Embryonic facial prominence (tissue), 1 donor: ENCODE measurements at regions not wholly inside any gene's neighbourhood (a gene's known extent, or its start where the extent isn't known, plus 50 kb on each side); places are given as distances from the start of the nearest gene placed in this dataset.

Source experiments
- DNase-seq: peaks from one replicate; pipeline ENCODE4 v3.0.0-alpha.2; 2016; ENCODE audit errors: extremely low spot score

DNA sequence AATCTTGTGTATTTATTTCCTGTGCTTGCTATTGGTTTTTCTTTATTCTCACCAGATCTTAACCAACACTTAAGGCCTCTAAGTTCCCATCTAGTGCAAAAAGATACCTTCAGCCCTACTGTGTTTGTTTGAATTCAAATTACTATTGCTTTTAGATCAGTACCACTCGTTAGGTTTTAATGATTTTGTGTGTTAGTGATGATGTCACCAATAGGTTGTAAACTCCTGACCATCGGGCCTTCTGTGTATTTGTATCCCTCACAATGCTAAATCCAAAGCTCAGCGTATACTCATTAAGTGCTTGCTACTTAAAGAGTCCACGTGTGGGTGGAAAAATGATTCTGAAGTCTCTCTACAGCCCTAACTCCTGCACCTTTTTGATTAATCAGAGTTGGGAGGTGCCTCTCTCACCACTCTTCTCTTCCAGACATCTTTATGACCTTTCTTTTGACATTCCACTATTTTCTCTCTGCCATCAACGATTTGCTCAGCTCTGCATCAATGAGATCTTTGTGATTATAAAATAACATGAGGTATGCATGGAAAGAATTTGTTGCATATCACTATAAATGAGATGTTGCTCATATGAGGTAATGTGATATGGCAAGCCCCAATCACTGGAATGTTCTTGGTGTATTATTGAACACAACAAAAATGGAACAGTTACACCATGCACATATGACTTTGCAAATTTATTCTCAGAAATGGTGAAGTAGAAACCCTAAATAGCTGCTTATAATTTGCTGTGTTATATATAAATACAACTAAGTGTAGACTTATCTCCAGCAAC lies 55.1 kb upstream of the LAMA2 start:
- no peak for DNase-seq

DNA sequence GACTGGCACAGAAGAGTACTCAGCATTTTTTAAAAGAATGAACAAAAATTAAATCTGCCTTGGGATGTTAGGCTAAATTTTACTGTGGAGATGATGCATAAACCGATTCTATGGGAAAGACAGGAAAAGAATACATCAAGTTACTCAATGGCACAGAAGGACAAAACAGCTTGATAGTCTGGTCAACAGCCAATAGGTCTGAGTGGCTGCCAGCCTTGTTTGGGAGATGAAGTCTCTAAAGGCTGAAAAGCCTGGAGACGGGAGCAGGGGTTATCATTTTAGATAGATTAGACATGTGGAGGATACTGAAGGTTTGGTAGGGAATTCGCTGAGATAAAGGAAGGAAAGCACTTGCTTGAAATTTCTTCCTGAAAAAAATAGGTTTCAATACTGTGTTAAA lies 56.3 kb upstream of the LAMA2 start:
- no peak for DNase-seq

DNA sequence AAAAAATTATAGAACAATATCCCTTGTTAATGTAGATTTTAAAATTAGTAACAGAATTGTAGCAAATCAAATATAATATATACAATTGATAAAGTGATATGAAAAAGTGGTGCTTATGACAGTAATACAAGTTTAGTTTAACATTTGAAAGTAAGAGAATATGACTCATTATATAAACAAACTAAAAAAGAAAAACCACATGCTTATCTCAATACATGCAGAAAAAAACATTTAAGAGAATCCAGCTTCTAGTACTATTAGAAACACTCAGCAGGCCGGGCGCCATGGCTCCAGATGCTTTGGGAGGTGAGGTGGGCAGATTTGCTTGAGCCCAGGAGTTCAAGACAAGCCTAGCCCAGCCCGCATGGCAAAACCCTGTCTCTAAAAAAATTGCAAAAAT lies 60.7 kb upstream of the LAMA2 start:
- no peak for DNase-seq

DNA sequence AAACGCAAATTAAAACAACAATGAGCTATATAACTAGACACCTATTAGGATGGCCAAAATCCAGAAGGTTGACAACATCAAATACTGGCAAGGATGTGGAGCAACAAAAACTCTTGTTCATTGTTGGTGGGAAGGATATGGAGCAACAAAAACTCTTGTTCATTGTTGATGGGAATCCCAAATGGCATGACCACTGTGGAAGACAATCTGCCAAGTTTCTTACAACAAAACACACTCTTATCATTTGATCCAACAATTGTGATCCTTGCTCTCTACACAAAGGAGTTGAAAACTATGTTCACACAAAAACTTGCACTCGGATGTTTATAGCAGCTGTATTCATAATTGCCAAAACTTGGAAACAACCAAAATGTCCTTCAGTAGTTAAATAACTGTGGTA lies 61.8 kb upstream of the LAMA2 start:
- no peak for DNase-seq

DNA sequence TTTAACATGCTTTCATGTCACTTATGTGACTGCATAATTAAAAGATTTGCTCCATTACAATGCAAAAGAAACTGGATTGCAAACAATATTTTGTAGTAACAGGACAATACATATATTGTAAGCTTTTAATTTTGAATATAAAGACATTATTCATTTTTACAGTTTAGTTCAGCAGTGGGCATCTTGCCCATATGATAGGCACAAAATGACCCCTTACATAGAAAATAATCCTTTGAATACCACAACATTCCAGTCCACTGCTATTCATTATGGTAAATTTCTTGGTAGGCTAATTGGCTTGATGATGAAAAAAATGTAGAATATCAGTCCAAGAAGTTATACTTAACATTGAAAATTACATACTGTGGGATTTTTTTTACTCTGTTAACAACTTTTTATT lies 74.1 kb upstream of the LAMA2 start:
- DNase-seq = no peak

DNA sequence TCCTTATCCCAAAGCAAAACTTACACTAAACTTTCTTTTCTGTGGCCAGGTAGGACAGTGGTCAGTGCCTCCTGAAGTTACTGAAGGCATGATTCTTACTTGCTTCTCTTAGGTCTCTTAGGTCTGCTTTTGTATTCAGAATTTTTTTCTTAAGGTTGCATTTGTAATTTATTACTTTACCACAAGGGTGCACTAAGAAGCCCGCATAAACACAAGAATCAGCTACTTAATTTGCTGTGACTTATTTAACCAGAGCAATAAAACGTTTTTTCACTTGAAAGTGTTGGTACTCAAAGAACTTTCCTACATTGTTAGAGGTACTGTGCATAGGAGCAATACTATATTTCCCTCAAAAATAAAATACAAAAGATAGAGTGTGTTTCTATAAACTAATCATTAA lies 75.4 kb upstream of the LAMA2 start:
- no peak for DNase-seq

DNA sequence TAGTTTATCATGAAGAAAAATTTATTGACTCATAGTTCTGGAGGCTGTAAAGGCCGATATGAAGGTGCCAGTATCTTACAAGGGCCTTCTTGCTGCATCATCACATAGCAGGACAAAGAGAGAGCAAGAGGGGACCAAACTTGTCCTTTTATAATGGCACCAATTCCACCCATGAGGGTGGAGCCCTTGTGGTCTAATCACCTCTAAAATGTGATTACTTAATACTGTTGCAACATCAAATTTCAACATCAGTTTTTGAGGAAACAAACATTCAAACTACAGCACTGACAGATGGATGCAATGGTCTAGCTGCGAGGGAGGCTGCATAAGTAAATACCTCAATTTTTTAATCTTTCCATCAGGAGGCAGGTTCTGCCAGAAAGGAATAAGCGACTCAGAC lies 76.7 kb upstream of the LAMA2 start:
- no peak for DNase-seq

DNA sequence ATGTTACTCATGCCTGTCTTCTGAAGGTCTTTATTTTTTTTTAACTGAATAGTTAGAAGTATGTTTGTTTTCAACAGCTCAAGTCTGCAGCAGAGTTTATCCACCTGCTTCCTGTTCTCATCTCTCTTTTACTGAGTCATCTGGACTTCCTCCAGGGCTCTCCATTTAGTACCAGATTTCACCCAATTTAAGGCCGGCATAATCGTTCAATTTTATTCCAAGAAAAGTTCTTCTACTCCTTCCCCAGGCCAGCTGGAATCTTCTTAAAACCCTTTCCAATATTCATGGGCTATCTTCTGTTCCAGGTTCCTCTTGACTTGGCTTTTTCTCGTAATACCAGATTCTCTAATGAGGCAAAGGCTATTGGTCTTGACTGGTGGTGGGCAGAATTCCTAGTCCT lies 79.0 kb upstream of the LAMA2 start:
- no peak for DNase-seq

DNA sequence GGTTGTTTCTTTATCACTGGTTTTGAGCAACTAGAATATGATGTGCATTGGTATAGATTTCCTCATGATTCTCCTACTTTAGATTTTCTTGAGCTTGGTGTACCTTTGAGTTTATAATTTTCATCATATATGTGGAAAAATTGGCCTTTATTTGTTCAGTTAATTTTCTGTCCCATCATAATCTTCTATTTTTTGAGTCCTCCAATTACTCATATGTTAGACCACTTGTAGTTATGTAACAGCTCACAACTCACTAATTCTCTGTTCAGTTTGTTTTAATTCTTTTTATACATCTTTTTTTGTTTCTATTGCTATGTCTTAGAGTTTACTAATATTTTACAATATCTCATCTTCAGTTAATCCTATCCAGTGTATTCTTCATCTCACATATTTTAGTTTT lies 81.3 kb upstream of the LAMA2 start:
- no peak for DNase-seq

DNA sequence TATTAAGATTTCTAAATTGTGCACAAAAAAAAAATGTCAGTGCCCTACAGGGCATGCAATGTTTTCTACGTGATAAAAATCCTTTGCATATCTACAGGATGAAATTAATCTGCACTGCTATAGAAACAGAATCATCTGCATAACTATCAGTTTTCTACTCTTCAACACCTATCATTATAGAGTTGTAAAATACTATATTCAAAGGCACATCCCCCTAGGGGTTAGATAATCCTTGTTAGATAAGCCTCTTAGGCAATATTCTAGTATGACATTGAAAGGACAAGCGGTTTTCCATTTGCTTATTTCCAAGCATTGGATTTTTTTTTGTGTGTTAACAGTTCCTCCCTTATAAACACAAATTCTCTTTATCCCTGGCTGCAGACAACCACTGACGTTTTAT lies 98.7 kb upstream of the LAMA2 start:
- no peak for DNase-seq

DNA sequence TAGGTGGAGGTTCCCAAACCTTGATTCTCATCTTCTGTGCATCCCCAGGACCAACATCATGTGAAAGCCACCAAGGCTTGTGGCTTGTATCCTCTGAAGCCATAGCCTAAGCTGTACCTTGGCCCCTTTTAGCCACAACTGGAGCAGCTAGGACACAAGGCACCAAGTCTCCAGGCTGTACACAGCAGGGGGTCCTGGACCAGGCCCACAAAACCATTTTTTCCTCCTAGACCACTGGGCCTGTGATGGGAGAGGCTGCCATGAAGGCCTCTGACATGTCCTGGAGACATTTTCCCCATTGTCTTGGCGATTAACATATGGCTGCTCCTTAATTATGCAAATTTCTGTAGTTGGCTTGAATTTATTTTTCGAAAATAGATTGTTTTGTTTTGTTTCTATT lies 114.8 kb upstream of the LAMA2 start:
- DNase-seq = no peak

DNA sequence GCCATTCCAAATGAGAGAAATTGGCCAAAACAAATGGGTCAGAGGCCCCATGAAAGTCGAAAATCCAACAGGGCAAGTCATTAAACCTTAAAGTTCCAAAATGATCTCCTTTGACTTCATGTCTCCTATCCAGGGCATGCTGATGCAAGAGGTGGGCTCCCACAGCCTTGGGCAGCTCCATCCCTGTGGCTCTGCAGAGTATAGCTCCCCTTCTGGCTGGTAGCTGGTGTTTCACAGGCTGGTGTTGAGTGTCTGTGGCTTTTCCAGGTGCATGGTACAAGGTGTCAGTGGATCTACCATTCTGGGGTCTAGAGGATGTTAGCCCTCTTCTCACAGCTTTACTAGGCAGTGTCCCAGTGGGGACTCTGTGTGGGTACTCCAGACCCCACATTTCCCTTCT lies 115.2 kb upstream of the LAMA2 start:
- DNase-seq = no peak

DNA sequence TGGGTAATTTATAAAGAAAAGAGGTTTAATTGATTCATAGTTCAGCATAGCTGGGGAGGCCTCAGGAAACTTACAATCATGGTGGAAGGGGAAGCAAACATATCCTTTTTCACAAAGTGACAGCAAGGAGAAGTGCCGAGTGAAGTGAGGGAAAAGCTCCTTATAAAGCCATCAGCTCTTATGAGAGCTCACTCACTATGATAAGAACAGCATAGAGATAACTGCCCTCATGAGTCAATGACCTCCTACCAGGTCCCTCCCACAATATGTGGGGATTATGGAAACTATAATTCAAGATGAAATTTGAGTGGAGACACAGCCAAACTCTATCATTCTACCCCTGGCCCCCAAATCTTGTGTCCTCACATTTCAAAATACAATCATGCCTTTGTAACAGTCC lies 115.8 kb upstream of the LAMA2 start:
- DNase-seq = no peak

DNA sequence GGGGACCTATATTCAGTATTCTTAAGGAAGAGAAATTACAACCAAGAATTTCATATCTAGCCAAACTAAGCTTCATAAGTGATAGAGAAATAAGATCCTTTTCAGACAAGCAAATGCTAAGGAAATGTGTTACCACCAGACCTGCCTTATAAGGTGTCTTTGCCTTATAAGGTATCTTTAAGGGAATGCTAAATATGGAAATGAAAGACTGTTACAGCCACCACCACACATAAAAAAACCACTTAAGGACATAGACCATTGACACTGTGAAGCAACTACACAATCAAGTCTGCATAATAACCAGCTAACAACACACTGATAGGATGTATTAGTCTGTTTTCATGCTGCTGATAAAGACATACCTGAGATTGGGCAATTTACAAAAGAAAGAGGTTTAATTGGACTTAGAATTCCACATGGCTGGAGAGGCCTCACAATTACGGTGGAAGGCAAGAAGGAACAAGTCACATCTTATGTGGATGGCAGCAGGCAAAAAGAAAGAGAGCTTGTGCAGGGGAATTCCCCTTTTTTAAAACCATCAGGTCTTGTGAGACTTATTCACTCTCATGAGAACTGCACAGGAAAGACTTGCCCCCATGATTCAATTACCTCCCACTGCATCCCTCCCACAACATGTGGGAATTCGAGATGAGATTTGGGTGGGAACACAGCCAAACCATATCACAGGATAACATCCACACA lies 119.2 kb upstream of the LAMA2 start:
- no peak for DNase-seq

DNA sequence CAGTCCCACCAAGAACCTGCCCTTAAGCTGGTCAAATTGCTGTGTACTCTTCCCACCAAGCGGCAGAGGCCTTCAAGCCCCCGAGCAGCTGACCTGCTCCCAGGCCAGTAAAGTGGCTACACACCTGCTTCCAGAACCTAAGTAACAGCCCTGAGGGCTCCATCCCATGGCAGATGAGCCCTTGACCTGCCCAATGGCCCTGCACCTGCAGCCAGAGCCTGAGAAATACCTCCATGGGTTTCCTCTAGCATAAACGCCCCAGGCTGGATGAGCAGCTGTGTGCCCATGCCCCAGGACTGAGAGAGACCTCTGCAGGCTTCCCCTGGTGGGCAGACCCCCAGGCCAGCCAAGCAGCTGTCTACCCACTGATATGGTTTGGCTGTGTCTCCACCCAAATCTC lies 123.0 kb upstream of the LAMA2 start:
- DNase-seq = no peak

DNA sequence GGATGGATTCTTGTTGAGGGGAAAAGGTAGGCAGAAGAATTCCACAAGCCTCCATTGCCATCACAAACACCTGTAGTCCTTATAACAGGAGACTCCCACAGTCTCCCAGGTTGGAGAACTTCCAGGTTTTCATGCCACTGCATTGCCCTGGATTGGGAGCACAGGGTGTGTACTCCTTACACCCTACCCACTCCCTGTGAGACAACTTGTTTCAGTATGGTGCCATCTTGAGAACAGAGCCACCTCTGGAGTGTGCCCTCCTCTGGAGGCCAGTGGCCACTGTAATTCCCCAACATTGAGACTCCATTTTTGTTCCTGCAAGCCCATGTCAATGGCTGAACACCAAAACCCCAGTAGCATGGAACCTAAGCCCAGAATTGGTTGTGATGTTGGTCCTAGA lies 123.5 kb upstream of the LAMA2 start:
- DNase-seq = no peak

DNA sequence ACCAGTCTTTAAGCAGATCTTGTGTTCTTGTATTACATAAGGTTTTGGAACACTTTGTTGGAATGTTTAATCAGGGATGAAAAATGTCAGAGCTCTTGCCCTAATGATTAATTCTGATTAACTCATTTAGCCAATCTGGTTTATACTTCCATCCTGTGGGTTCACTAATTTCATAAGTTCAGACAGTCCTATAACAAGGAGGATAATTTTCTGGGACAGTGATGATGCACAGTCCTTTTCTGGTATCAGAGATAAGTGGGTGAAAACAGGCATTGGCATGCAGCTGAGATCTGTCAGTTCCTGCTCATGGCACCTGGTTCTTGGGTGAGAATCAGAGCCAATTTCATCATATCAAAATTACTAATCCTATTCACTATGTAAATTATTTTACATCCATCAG lies 125.0 kb upstream of the LAMA2 start:
- DNase-seq = no peak

DNA sequence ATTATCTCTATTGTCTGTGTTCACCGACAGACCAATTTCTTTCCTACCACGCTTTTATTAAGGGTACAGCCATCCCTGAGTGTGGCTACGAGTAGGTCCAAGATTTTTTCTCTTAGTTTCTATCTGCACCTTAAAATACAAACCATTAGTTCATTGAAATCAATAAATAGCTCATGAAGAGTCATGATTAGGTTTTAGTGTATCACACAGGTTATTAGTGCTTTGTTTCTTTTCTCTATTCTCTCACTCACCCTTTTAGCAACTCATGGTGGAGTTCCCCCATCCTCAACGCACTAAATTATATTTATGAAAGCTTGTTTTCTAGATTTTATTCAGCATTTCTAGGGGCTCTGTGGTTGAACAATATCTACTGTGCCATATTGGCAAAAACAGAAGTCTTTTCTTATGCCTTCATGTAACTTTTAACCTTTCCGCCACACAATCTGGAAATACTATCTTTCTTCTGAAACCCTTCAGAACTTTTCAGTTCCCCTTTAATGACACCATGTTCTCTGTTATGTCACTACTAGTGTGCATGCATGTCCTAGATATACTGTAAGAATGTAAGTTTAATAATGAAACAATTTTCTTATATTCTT lies 128.2 kb upstream of the LAMA2 start:
- no peak for DNase-seq

DNA sequence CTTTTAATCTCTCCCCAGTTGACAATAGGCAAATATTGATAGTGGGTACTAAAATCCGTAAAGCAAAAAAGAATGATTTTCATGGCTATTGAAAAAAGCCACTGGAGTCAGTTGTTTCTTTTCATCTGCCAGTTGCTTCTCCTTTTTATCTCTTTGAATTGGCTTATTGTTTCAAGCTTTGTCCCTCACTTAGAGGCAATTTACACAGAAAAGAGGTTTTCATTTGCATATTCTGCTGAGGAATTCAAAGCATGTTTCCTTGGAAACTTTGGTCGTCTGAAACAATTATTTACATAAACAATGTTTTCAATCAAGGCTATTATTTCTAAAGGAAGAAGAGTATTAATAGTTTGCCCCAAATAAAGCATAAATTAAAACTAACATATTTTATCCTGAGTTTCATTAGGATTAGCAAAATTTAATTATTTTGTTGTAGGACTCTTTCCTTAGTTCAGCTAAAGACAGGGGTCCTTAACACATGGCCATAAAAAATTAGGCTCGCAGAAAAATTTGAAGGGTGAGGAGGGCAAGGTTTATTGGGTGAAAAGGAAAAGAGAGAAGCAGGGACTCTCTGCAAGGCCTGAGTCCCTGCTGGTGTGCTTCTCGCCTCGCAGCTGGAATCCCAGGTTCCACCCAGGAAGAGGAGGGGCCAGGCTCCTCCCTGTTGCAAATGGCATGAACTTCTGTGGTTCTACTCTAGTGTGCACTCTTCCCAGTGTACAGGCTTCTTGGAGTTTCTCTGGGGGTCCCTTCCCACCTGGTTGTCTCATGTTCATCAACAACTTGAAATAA lies 138.8 kb upstream of the LAMA2 start:
- DNase-seq = no peak

DNA sequence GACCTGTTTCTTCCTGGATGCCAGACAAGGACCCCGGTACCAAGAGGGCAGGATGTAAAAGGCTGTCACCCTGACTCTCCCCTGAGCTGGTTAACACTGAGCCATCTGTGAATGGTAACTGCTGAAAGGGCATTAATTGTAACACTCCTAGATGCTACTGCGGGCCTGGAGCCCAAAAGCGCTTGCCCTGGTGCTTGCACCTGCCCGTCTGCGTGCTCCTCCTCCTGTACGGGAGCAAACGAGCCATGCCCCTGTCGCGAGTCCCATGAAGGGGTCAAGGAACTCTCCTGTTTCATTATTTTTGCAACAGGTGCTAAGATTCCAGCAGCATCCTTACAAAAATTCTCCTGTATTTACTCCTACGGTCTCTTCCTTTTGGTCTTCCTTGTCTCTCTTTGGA lies 140.0 kb upstream of the LAMA2 start:
- DNase-seq = no peak

DNA sequence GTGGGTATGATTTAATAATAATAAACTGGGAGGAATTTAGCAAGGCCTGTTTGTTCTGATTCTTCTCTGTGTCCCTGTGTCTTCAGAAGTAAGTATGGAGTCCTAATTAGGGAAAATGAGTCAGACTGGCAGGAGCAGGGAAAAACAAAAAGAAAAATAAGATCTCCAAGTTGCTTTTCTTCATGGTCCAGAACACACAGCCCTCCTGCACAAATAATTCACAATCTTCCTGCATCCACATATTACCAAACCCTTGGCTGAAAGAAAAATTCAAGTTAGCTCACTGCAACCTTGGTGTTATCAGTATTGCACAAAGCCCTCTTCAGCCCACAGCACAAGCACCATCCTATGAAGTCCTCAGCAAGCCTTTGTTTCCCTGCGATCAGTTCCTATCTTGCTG lies 142.0 kb upstream of the LAMA2 start:
- no peak for DNase-seq

DNA sequence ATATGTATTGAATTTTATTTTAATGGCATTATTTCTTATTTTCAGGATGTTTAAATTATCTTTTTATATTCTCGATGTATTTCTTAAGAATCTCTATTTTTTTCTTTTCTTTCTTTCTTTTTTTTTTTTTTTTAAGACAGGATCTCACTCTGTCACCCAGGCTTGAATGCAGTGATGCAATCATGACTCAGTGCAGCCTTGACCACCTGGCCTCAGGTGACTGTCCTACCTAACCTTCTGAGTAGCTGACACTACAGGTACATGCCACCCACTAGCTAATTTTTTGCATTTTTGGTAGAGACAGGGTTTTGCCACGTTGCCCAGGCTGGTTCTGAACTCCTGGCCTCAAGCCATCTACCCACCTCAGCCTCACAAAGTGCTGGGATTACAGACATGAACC lies 143.8 kb upstream of the LAMA2 start:
- no peak for DNase-seq

DNA sequence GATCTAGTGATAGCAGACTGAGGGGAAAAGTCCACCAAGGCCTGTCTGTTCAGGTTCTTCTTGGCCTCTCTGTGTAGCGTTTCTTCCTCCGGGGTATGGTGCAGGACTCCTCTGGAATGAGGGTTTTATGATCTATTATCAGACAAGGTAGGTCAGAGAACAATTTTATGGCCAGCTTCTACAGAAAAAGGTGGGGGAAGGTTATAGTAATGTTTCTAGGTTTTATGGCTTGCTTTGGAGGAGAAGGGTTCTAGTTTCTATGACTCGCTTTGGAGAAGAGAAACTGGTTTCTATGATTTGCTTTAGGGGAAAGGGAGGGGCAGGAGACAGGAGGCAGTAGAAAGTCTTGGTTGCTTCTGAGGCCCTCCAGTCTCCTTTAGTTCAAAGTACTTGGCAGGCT lies 144.8 kb upstream of the LAMA2 start:
- DNase-seq = no peak
